KMS-11 (cell line): ENCODE measurements at regions not wholly inside any gene's neighbourhood (a gene's known extent, or its start where the extent isn't known, plus 50 kb on each side); places are given as distances from the start of the nearest gene placed in this dataset.
"Not testable (repeated sequence)": the region's sequence is repeated elsewhere in the genome, so short reads cannot be mapped to it uniquely, and the experiment has no call there.

Experiments
- H2AFZ ChIP-seq: fragments of 200-600 bp; sonication (generic); 2 replicates; pipeline ENCODE4 v1.6.1; 2016; ENCODE audit warnings: antibody characterized with exemption, mixed run types, low read depth
- H3K27ac ChIP-seq: fragments of 200-600 bp; sonication (generic); 2 replicates; pipeline ENCODE4 v1.6.1; 2016; ENCODE audit warnings: mild to moderate bottlenecking, mixed run types
- H3K27me3 ChIP-seq: fragments of 200-600 bp; sonication (generic); 2 replicates; pipeline ENCODE4 v1.6.1; 2017; ENCODE audit warnings: mild to moderate bottlenecking, low read depth, mixed run types, moderate library complexity; ENCODE audit not compliant: insufficient read depth
- H3K36me3 ChIP-seq: fragments of 200-600 bp; sonication (generic); 2 replicates; pipeline ENCODE4 v1.6.1; 2017; ENCODE audit warnings: mild to moderate bottlenecking, mixed run types; ENCODE audit not compliant: insufficient read depth
- H3K4me1 ChIP-seq: fragments of 200-600 bp; sonication (generic); 2 replicates; pipeline ENCODE4 v1.6.1; 2016; ENCODE audit warnings: mild to moderate bottlenecking, low read depth, mixed run types; ENCODE audit not compliant: poor library complexity, severe bottlenecking
- H3K4me2 ChIP-seq: fragments of 200-600 bp; sonication (generic); 2 replicates; pipeline ENCODE4 v1.7.0; 2016; ENCODE audit warnings: mild to moderate bottlenecking, mixed run types
- H3K4me3 ChIP-seq: fragments of 200-600 bp; sonication (generic); IDR thresholded peaks from 2 replicates; pipeline ENCODE4 v1.6.1; 2017; ENCODE audit warnings: low read depth, low read length, mixed read lengths; ENCODE audit not compliant: insufficient read depth
- H3K79me2 ChIP-seq: fragments of 200-600 bp; sonication (generic); 2 replicates; pipeline ENCODE4 v1.6.1; 2016; ENCODE audit warnings: low read depth, mixed run types; ENCODE audit not compliant: insufficient read depth
- H3K9ac ChIP-seq: fragments of 200-600 bp; sonication (generic); 2 replicates; pipeline ENCODE4 v1.6.1; 2016; ENCODE audit warnings: mild to moderate bottlenecking, mixed run types
- H4K20me1 ChIP-seq: fragments of 200-600 bp; sonication (generic); 2 replicates; pipeline ENCODE4 v1.6.1; 2016; ENCODE audit warnings: mild to moderate bottlenecking, mixed run types; ENCODE audit not compliant: insufficient read depth
- CTCF ChIP-seq: fragments of 200-600 bp; sonication (generic); conservative IDR thresholded peaks from 2 replicates; pipeline ENCODE4 v1.6.1; 2017; ENCODE audit warnings: low read depth, mild to moderate bottlenecking, antibody characterized with exemption, low read length, moderate library complexity, mixed read lengths

- no peaks in the 10 kb centered on the region for H3K4me1 ChIP-seq
- H4K20me1 ChIP-seq, result no peaks in the 10 kb centered on the region
- no peak overlapping the region for H3K27ac ChIP-seq
- H2AFZ ChIP-seq, result no peak overlapping the region
- no peaks in the 10 kb centered on the region for H3K27me3 ChIP-seq
- H3K4me2 ChIP-seq, result no peak overlapping the region
- H3K36me3 ChIP-seq, result no peaks in the 10 kb centered on the region
- no peak overlapping the region for H3K9ac ChIP-seq
- no peak overlapping the region for H3K4me3 ChIP-seq
- H3K79me2 ChIP-seq, result no peaks in the 10 kb centered on the region
- no peak for TF ChIP-seq CTCF
Observed at GRCh38 chr13:50171590-50172282, 156.5 kb downstream of the KCNRG start.

GRCh38 chr13:50173045-50173444 is 157.8 kb downstream of the KCNRG start:
- not testable (repeated sequence) for H3K4me1 ChIP-seq, H3K79me2 ChIP-seq, H3K4me3 ChIP-seq, H3K27me3 ChIP-seq, H2AFZ ChIP-seq, H4K20me1 ChIP-seq, H3K27ac ChIP-seq, H3K36me3 ChIP-seq, H3K4me2 ChIP-seq, H3K9ac ChIP-seq

GRCh38 chr13:50174630-50175029 is 159.4 kb downstream of the KCNRG start:
- Histone ChIP-seq H2AFZ (no peak overlapping the region), H3K79me2 (no peaks in the 10 kb centered on the region), H3K27ac (no peak overlapping the region), H3K36me3 (no peaks in the 10 kb centered on the region), H3K9ac (no peak overlapping the region), H4K20me1 (no peaks in the 10 kb centered on the region), H3K4me1 (no peaks in the 10 kb centered on the region), H3K4me3 (no peak overlapping the region), H3K4me2 (no peak overlapping the region), H3K27me3 (no peaks in the 10 kb centered on the region)
- TF ChIP-seq CTCF, result no peak

- H3K36me3 ChIP-seq, result no peaks in the 10 kb centered on the region
- no peak overlapping the region for H3K4me3 ChIP-seq
- H2AFZ ChIP-seq, result no peak overlapping the region
- H4K20me1 ChIP-seq, result no peaks in the 10 kb centered on the region
- H3K27me3 ChIP-seq, result no peaks in the 10 kb centered on the region
- H3K4me1 ChIP-seq, result no peaks in the 10 kb centered on the region
- H3K27ac ChIP-seq, result no peak overlapping the region
- H3K4me2 ChIP-seq, result no peak overlapping the region
- no peak overlapping the region for H3K9ac ChIP-seq
- H3K79me2 ChIP-seq, result no peaks in the 10 kb centered on the region
- TF ChIP-seq CTCF, result no peak
Observed at GRCh38 chr13:50179977-50180376, 164.7 kb downstream of the KCNRG start.

GRCh38 chr13:50185769-50186763 is 170.8 kb downstream of the KCNRG start:
- not testable (repeated sequence) for H2AFZ ChIP-seq, H3K4me3 ChIP-seq

More at GRCh38 chr13:50185769-50186763, 170.8 kb downstream of the KCNRG start:
- not testable (repeated sequence) for H4K20me1 ChIP-seq, H3K4me2 ChIP-seq, H3K9ac ChIP-seq, H3K4me1 ChIP-seq, H3K36me3 ChIP-seq, H3K27me3 ChIP-seq, H3K79me2 ChIP-seq, H3K27ac ChIP-seq
